HepG2 (cell line): ENCODE measurements at regions not wholly inside any gene's neighbourhood (a gene's known extent, or its start where the extent isn't known, plus 50 kb on each side); places are given as distances from the start of the nearest gene placed in this dataset.

Experiments
- ATAC-seq: fragments of 200-7000 bp; cut with Tn5 transposase; 3 replicates; pipeline ENCODE4 v1.9.1; 2020; ENCODE audit warnings: mild to moderate bottlenecking, moderate library complexity
- BruUV-seq: library from RNA; stranded (reverse); fragments of 400-500 nt; replicated peaks from 2 replicates; lab custom pipeline; 2021; lab: Mats Ljungman, UMichigan
- CTCF ChIA-PET: fragments of 300-600 bp; formaldehyde crosslinking; extraction: SDS; loops from one replicate; lab custom pipeline; 2021; ENCODE audit warnings: low total read pairs, inconsistent platforms, low intra/inter-chr PET ratio; lab: Yijun Ruan, JAX
- POLR2A ChIA-PET: fragments of 350-600 bp; sonication (Branson Sonifier 250); formaldehyde crosslinking; loops from one replicate; lab custom pipeline; 2020; ENCODE audit warnings: antibody characterized with exemption, inconsistent platforms; lab: Yijun Ruan, JAX
- DNase-seq: peaks from one replicate; pipeline ENCODE4 v3.0.0-alpha.2; 2015; ENCODE audit warnings: low spot score
- FAIRE-seq: peaks from 3 replicates; lab custom pipeline; 2011; peaks lifted over from hg19 to GRCh38; lab: Jason Lieb, UNC
- H2AFZ ChIP-seq: one replicate; pipeline ENCODE4 v1.6.1; 2011; ENCODE audit warnings: low read length, inconsistent platforms
- H3K27ac ChIP-seq: fragments of 300-600 bp; 3 replicates; pipeline ENCODE4 v1.8.0; 2011; ENCODE audit warnings: mixed run types, mild to moderate bottlenecking, mixed read lengths, low read length, inconsistent platforms; ENCODE audit not compliant: insufficient read depth; ENCODE audit errors: extremely low read length
- H3K27me3 ChIP-seq, 2 experiments: fragments of 200-600 bp in 1 of 2; 2 replicates in 1 of 2; 3 replicates in 1 of 2; pipeline versions ENCODE4 v1.6.0 to v1.8.0; 2011; ENCODE audit warnings: low read length in 2 of 2, mild to moderate bottlenecking in 2 of 2, moderate library complexity in 2 of 2, inconsistent platforms in 1 of 2; ENCODE audit not compliant: insufficient read depth in 2 of 2, control insufficient read depth in 1 of 2
- H3K36me3 ChIP-seq, 2 experiments: fragments of 200-600 bp in 1 of 2; replicated peaks in 1 of 2; 2 replicates in 1 of 2; 3 replicates in 1 of 2; pipeline versions ENCODE4 v1.5.1 to v1.8.0; 2011; ENCODE audit warnings: low read length in 2 of 2, inconsistent platforms in 1 of 2; ENCODE audit not compliant: insufficient read depth in 2 of 2, control insufficient read depth in 1 of 2
- H3K4me1 ChIP-seq: 2 replicates; pipeline ENCODE4 v1.5.1; 2012; ENCODE audit warnings: low read length, inconsistent platforms; ENCODE audit not compliant: insufficient read depth
- H3K4me2 ChIP-seq: 2 replicates; pipeline ENCODE4 v1.6.0; 2011; ENCODE audit warnings: low read depth, low read length, inconsistent platforms
- H3K4me3 ChIP-seq, 3 experiments: fragments of 200-600 bp in 1 of 3; sonication (generic), shearing (Covaris generic) in 1 of 3; replicated peaks in 1 of 3; 2 replicates each; pipeline ENCODE4 v1.5.1; 2011 to 2016; ENCODE audit warnings: low read length in 3 of 3, inconsistent platforms in 2 of 3, low read depth in 2 of 3, mild to moderate bottlenecking in 2 of 3, control low read depth in 1 of 3, mixed read lengths in 1 of 3; ENCODE audit not compliant: insufficient read depth in 1 of 3
- H3K79me2 ChIP-seq: one replicate; pipeline ENCODE4 v1.6.1; 2011; ENCODE audit warnings: low read length, inconsistent platforms; ENCODE audit not compliant: insufficient read depth
- H3K9ac ChIP-seq: 2 replicates; pipeline ENCODE4 v1.6.0; 2011; ENCODE audit warnings: mild to moderate bottlenecking, low read depth, low read length, inconsistent platforms; ENCODE audit not compliant: insufficient read depth
- H3K9me3 ChIP-seq: 2 replicates; pipeline ENCODE4 v1.5.1; 2012; ENCODE audit warnings: mild to moderate bottlenecking, low read length
- H4K20me1 ChIP-seq: 2 replicates; pipeline ENCODE4 v1.6.0; 2011; ENCODE audit warnings: inconsistent platforms, mild to moderate bottlenecking, low read length, moderate library complexity; ENCODE audit not compliant: insufficient read depth
- AHDC1 ChIP-seq: sonication (generic); formaldehyde crosslinking; IDR thresholded peaks from 2 replicates; pipeline ENCODE4 v1.5.1; 2020; ENCODE audit warnings: mild to moderate bottlenecking, missing genetic modification reagents, borderline replicate concordance
- DNMT3B ChIP-seq: conservative IDR thresholded peaks from 2 replicates; pipeline ENCODE4 v1.6.1; 2016; ENCODE audit warnings: missing biosample characterization, control low read depth
- MAX ChIP-seq: IDR thresholded peaks from 2 replicates; pipeline ENCODE4 v1.6.1; 2012; ENCODE audit warnings: inconsistent platforms
- SIN3B ChIP-seq: fragments of 150-350 bp; IDR thresholded peaks from 2 replicates; pipeline ENCODE4 v1.6.1; 2014; ENCODE audit warnings: low read length
- SOX6 ChIP-seq, 2 experiments: fragments of 450-650 bp in 1 of 2; sonication (generic) in 1 of 2; formaldehyde crosslinking in 1 of 2; IDR thresholded peaks; 2 replicates each; pipeline versions ENCODE4 v1.4.0 to v1.6.1; 2017 to 2020; ENCODE audit warnings: antibody characterized with exemption in 1 of 2, mild to moderate bottlenecking in 1 of 2, missing genetic modification reagents in 1 of 2
- TMF1 ChIP-seq: sonication (generic); formaldehyde crosslinking; IDR thresholded peaks from 2 replicates; pipeline ENCODE4 v1.8.1; 2022; ENCODE audit warnings: low read depth, missing genetic modification reagents
- YEATS4 ChIP-seq: sonication (generic); formaldehyde crosslinking; IDR thresholded peaks from 2 replicates; pipeline ENCODE4 v1.4.0; 2020; ENCODE audit warnings: missing genetic modification reagents, borderline replicate concordance
- ZNF225 ChIP-seq: sonication (generic); formaldehyde crosslinking; IDR thresholded peaks from 2 replicates; pipeline ENCODE4 v1.4.0; 2020; ENCODE audit warnings: mild to moderate bottlenecking, missing genetic modification reagents
- ZNF234 ChIP-seq: sonication (generic); formaldehyde crosslinking; conservative IDR thresholded peaks from 2 replicates; pipeline ENCODE4 v1.5.1; 2020; ENCODE audit warnings: mild to moderate bottlenecking, missing genetic modification reagents
- ZNF597 ChIP-seq: sonication (generic); formaldehyde crosslinking; IDR thresholded peaks from 2 replicates; pipeline ENCODE4 v1.5.0; 2020; ENCODE audit warnings: missing genetic modification reagents
- ZSCAN25 ChIP-seq: sonication (generic); formaldehyde crosslinking; IDR thresholded peaks from 2 replicates; pipeline ENCODE4 v1.8.0; 2022; ENCODE audit warnings: mild to moderate bottlenecking, missing genetic modification reagents
- WGBS: methylation state at CpG from one replicate; pipeline ENCODE4 v1.1.6; 2017; ENCODE audit warnings: low lambda C conversion rate; 5-methylcytosine and 5-hydroxymethylcytosine counted together
- in situ Hi-C: cut with HindIII; loops from 2 replicates; pipeline ENCODE4 v1.10.0; 2017; ENCODE audit warnings: low pct_unique_long_range_greater_than_20kb; ENCODE audit not compliant: extremely low pct_ligation_motif_present
- intact Hi-C: fragments of 100-400 bp; cut with micrococcal nuclease; formaldehyde crosslinking; loops from one replicate; pipeline ENCODE4 v1.10.0; 2022; ENCODE audit not compliant: unreplicated experiment

GRCh38 chr4:79198951-79199587 lies 126.8 kb downstream of the NAA11 start:
- Histone ChIP-seq H3K79me2 (no peaks in the 10 kb centered on the region), H3K36me3 (no peaks in the 10 kb centered on the region), H3K4me2 (no peak overlapping the region), H3K4me3 (no peak overlapping the region), H3K9ac (no peak overlapping the region), H3K27me3 (no peaks in the 10 kb centered on the region), H4K20me1 (no peaks in the 10 kb centered on the region), H3K4me1 (no peaks in the 10 kb centered on the region), H2AFZ (no peak overlapping the region), H3K9me3 (no peaks in the 10 kb centered on the region), H3K27ac (no peak overlapping the region)
- DNase-seq (no peak), FAIRE-seq (no peak), ATAC-seq (no peak)
- intact Hi-C loops, result no loop called here
- no TSS peak for BruUV-seq
- WGBS, result 16% methylated on average over 5 of the region's 5 CpGs
- CTCF ChIA-PET, result no interaction called here
- POLR2A ChIA-PET, result no interaction called here
- in situ Hi-C loops, result no loop called here
- TF ChIP-seq YEATS4 (CRISPR knock-in tag) (no peak), AHDC1 (CRISPR knock-in tag) (no peak), MAX (no peak), DNMT3B (CRISPR knock-in tag) (no peak), ZNF234 (CRISPR knock-in tag) (no peak), ZNF225 (CRISPR knock-in tag) (no peak), SIN3B (no peak), ZNF597 (CRISPR knock-in tag) (no peak), SOX6 (IDR thresholded peaks at IDR 0.05) (no peak), SOX6 (CRISPR knock-in tag; IDR thresholded peaks at IDR 0.05) (no peak), TMF1 (CRISPR knock-in tag) (no peak), ZSCAN25 (no peak)
